GM12874 (cell line): ENCODE measurements at regions not wholly inside any gene's neighbourhood (a gene's known extent, or its start where the extent isn't known, plus 50 kb on each side); places are given as distances from the start of the nearest gene placed in this dataset.

ENCODE experiments used
- TF ChIP-seq, protein P1 (sequence below): IDR thresholded peaks from 2 replicates; pipeline ENCODE4 v1.5.1; 2011; ENCODE audit warnings: low read depth, mild to moderate bottlenecking, control low read depth, low read length, moderate library complexity; ENCODE audit not compliant: insufficient read depth

DNA sequence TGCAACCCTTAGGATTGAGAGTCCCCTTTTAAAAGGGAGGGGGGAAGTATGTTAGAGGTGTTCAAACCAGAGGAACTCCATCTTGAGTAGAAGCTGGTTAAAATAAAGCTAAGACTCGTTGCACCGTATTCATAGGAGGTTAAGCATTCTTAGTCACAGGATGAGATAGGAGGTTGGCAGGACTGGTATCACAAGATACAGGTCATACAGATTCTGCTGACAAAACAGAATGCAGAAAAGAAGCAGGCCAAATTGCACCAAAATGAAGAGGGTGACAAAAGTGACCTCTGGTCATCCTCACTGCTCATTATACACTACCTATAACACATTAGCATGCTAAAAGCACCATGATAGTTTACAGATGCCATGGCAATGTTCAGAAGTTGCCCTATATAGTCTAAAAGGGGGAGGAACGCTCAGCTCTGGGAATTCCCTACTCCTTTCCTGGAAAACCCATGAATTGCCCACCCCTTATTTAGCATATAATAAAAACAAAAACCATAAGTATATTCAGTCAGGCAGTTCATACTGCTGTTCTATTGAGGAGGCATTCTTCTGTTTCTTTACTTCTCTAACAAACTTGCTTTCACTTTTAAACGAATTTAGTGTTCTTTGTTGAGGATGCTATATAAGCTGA is 192.2 kb upstream of the NDUFV2 start:
- TF ChIP-seq, protein P1, sequence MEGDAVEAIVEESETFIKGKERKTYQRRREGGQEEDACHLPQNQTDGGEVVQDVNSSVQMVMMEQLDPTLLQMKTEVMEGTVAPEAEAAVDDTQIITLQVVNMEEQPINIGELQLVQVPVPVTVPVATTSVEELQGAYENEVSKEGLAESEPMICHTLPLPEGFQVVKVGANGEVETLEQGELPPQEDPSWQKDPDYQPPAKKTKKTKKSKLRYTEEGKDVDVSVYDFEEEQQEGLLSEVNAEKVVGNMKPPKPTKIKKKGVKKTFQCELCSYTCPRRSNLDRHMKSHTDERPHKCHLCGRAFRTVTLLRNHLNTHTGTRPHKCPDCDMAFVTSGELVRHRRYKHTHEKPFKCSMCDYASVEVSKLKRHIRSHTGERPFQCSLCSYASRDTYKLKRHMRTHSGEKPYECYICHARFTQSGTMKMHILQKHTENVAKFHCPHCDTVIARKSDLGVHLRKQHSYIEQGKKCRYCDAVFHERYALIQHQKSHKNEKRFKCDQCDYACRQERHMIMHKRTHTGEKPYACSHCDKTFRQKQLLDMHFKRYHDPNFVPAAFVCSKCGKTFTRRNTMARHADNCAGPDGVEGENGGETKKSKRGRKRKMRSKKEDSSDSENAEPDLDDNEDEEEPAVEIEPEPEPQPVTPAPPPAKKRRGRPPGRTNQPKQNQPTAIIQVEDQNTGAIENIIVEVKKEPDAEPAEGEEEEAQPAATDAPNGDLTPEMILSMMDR: no peak

DNA sequence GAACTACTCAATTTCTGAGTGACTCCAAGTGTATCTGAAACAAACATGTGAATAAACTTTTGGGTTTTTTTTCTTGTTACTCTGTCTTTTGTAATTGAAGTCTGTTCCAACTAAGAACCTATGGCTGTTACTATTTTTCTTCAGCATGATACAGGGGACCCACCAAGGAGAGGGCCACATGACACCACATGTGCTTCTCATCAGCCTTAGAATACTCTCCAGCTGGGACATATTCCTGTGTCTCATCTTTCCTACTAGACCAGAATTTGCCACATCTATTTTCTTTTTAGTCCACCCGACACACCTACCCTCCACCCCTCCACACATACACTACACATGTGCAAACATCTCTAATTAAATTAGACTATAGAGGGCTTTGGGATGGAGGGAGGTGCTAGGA is 191.7 kb upstream of the NDUFV2 start:
- TF ChIP-seq, protein P1: no peak

DNA sequence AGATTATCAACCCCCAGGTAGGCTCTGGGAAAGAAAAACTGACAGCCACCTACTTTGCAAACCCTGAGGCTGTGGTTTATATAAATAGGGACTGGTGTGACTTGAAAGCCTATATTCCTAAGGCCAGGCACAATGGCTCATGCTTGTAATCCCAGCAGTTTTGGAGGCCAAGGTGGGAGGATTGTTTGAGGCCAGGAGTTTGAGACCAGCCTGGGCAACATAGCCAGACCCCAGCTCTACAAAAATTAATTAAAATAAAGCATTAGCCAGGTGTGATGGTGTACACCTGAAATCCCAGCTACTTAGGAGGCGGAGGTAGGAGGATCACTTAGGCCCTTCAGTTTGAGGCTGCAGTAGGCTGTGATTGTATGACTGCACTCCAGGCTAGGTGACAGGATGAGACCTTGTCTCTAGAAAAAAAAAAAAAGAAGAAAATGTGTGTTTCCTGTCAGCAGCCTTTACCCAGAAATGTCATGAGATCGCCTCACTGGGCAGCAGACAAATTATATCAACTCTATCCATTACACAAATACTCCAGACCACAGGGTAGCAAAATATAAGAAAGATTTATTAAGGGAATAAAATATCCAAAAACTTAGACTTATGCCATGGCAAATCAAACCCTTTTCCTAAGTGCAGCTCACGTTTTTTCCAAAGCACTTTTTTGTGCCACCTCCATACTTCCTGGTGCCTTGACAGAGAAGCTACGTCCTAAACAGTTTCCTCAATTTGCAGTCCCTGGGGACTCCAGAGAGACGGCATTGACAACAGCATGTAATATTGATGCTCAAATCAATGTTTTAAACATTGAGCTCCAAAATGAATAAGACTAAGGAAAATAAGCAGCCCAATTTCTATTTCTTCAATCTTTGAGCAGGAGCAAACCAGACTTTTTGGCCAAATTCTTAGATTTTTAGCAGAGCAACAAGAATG is 190.8 kb upstream of the NDUFV2 start:
- TF ChIP-seq, protein P1: no peak

DNA sequence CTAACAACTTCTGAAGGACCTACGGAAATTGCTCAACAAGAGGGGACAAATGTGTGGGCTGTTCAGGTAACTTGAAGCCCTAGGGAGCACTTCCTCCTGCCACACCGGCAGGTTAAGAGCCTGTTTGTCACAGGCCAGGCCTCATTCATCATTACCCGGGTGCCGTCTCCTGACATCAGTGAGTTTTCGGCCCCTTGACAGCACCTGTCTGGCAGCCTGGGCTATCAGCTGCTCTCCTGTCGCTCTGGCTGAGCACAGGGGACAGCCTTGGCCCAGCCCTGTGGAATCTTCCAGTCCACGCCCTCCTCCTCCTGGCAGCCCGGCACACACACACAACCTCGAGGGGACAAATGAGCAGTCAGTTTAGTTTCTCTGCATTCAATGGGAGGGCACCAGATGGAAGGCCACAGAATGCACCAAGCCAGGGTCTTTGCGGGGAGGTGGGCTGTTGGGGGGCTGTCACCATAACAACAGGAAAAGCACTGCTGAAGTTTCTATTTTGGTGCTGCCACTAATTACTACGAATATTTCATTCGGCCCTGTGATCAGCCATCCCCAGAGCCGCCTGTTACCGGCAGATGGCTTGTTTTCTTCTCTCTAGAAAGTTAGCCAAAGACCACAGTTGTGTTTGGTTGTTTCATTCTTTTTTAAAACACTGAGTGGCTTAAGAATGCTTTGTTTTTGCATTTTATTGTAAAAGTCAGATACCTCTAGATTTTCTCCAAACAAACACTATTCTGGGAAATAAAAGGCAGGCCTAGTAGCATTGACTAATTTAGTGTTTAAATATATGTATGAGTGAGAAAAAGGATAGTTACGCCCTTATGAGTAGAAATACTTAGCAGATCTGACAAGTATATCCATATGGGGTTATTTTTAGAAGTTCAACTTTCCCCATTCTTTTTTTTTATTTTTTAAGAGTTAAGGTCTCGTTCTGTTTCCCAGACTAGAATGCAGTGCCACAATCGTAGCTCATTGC is 189.9 kb upstream of the NDUFV2 start:
- TF ChIP-seq, protein P1: no peak

DNA sequence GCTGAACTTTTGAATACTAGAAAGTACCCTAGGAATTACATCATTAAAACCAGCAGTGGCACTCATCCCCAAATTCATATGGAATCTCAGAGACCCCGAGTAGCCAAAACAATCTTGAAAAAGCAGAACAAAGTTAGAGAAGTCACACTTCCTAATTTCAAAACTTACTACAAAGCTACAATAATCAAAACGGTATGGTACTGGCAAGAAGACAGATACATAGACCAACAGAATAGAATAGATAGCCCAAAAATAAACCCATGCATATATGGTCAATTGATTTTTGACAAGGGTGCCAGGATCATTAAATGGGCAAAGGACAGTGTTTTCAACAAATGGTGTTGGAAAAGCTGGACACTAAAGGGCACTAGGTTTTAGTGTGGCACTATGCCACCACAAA is 176.0 kb upstream of the NDUFV2 start:
- TF ChIP-seq, protein P1: no peak

DNA sequence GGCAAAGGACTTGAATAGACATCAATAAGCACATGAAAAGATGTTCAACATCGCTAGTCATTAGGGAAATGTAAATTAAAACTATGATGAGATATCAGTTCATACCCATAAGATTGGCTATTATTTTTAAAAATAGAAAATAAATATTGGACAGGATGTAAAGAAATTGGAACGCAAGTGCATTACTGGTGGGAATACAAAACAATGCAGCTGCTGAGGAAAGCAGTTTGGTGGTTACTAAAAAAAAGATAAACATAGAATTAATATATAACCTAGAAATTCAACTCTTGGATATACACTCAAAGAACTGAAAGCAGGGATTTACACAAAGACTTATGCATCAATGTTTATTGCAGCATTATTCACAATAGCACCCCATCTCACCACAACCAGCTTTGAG is 174.5 kb upstream of the NDUFV2 start:
- TF ChIP-seq, protein P1: no peak
